HepG2 (cell line): ENCODE measurements at regions not wholly inside any gene's neighbourhood (a gene's known extent, or its start where the extent isn't known, plus 50 kb on each side); places are given as distances from the start of the nearest gene placed in this dataset.

Source experiments
- ATF6 ChIP-seq: sonication (generic); formaldehyde crosslinking; conservative IDR thresholded peaks from 2 replicates; pipeline ENCODE4 v1.4.0; 2020; ENCODE audit warnings: missing genetic modification reagents
- KMT2A ChIP-seq: sonication (generic); formaldehyde crosslinking; IDR thresholded peaks from 2 replicates; pipeline ENCODE4 v1.4.0; 2020; ENCODE audit warnings: missing genetic modification reagents
- PPARG ChIP-seq: conservative IDR thresholded peaks from 2 replicates; pipeline ENCODE4 v1.6.1; 2016; ENCODE audit warnings: missing biosample characterization, missing genetic modification reagents
- SIN3A ChIP-seq: IDR thresholded peaks from 2 replicates; pipeline ENCODE4 v1.6.1; 2011; ENCODE audit warnings: low read depth, mild to moderate bottlenecking, control low read depth, low read length, borderline replicate concordance
- SMYD3 ChIP-seq: sonication (generic); formaldehyde crosslinking; IDR thresholded peaks from 2 replicates; pipeline ENCODE4 v1.8.1; 2023; ENCODE audit warnings: mild to moderate bottlenecking, missing genetic modification reagents
- TAF1 ChIP-seq: sonication (generic); formaldehyde crosslinking; IDR thresholded peaks from 2 replicates; pipeline ENCODE4 v1.4.0; 2020; ENCODE audit warnings: missing genetic modification reagents
- ZBTB37 ChIP-seq: sonication (generic); formaldehyde crosslinking; IDR thresholded peaks from 2 replicates; pipeline ENCODE4 v1.4.0; 2020; ENCODE audit warnings: mild to moderate bottlenecking, missing genetic modification reagents
- ZFP82 ChIP-seq: sonication (generic); formaldehyde crosslinking; IDR thresholded peaks from 2 replicates; pipeline ENCODE4 v1.5.1; 2020; ENCODE audit warnings: mild to moderate bottlenecking, missing genetic modification reagents, borderline replicate concordance
- ZFX ChIP-seq: sonication (generic); formaldehyde crosslinking; IDR thresholded peaks from 2 replicates; pipeline ENCODE4 v1.4.0; 2020; ENCODE audit warnings: mild to moderate bottlenecking, low read depth, missing genetic modification reagents, moderate library complexity
- ZMAT5 ChIP-seq: sonication (generic); formaldehyde crosslinking; IDR thresholded peaks from 2 replicates; pipeline ENCODE4 v1.5.0; 2020; ENCODE audit warnings: mild to moderate bottlenecking, low read depth, missing genetic modification reagents, borderline replicate concordance
- TF ChIP-seq, protein P1 (sequence below): sonication (generic); formaldehyde crosslinking; IDR thresholded peaks from 2 replicates; pipeline ENCODE4 v1.4.0; 2020; ENCODE audit warnings: missing genetic modification reagents

DNA sequence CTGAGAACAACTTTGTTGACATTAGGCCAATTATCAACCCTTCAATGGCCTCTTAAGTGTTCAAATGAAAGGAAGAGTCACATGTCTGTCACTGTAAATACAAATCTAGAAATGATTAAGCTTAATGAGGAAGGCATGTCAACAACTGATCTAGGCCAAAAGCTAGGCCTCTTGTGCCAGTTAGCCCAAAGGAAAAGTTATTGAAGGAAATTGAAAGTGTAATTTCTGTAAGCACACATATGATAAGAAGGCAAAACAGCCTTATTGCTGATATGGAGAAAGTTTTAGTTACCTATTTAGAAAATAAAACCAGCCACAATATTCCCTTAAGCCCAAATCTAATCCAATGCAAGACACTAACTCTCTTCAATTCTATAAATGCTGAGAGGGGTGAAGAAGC lies 604.7 kb downstream of the SLITRK6 start (continued):
- TF ChIP-seq ATF6 (CRISPR knock-in tag) (no peak), SIN3A (no peak), ZFX (no peak), KMT2A (CRISPR knock-in tag) (no peak), TAF1 (CRISPR knock-in tag) (no peak), SMYD3 (no peak), ZBTB37 (CRISPR knock-in tag) (no peak), PPARG (CRISPR knock-in tag) (no peak), ZFP82 (no peak), ZMAT5 (no peak)
- TF ChIP-seq, protein P1, sequence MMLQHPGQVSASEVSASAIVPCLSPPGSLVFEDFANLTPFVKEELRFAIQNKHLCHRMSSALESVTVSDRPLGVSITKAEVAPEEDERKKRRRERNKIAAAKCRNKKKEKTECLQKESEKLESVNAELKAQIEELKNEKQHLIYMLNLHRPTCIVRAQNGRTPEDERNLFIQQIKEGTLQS (CRISPR knock-in tag), result no peak
